OCI-LY7 (cell line): ENCODE measurements at regions not wholly inside any gene's neighbourhood (a gene's known extent, or its start where the extent isn't known, plus 50 kb on each side); places are given as distances from the start of the nearest gene placed in this dataset.

Source experiments
- CTCF ChIP-seq: fragments of 200-600 bp; sonication (generic); conservative IDR thresholded peaks from 2 replicates; pipeline ENCODE4 v1.5.1; 2014; ENCODE audit warnings: mild to moderate bottlenecking, antibody characterized with exemption, low read length, moderate library complexity, mixed read lengths
- EZH2phosphoT487 ChIP-seq: fragments of 200-600 bp; sonication (generic); IDR thresholded peaks from 2 replicates; pipeline ENCODE4 v1.6.1; 2018; ENCODE audit warnings: low read depth, borderline replicate concordance, mild to moderate bottlenecking, mixed run types, antibody characterized with exemption, low read length, moderate library complexity, mixed read lengths

GRCh38 chr12:78316631-78317468 is 486.2 kb downstream of the NAV3 start:
- no peak for TF ChIP-seq CTCF
- TF ChIP-seq EZH2phosphoT487, result no peak
